ENCODE measurements at regions not wholly inside any gene's neighbourhood (a gene's known extent, or its start where the extent isn't known, plus 50 kb on each side); places are given as distances from the start of the nearest gene placed in this dataset.

DNA sequence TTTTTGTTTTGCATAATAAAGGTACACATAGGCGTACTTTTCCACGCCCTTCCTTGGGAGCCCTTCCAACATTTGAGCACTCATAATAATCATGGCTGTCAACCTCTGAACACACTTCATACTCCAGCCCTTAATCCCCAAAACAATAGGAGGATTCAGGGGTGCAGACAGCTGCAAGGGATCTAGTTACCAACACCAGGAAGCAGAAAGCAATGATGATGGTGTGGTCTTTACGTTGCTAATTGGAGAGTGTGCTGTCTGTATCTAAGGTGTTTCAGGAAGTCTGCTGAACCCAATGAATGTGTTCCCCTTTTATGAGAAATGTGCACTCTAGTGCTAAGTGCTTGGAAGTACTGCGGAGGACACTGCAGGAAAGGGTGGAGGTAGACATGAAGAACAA, 60.3 kb upstream of the PDZRN3 start:
- TF ChIP-seq, protein P1, sequence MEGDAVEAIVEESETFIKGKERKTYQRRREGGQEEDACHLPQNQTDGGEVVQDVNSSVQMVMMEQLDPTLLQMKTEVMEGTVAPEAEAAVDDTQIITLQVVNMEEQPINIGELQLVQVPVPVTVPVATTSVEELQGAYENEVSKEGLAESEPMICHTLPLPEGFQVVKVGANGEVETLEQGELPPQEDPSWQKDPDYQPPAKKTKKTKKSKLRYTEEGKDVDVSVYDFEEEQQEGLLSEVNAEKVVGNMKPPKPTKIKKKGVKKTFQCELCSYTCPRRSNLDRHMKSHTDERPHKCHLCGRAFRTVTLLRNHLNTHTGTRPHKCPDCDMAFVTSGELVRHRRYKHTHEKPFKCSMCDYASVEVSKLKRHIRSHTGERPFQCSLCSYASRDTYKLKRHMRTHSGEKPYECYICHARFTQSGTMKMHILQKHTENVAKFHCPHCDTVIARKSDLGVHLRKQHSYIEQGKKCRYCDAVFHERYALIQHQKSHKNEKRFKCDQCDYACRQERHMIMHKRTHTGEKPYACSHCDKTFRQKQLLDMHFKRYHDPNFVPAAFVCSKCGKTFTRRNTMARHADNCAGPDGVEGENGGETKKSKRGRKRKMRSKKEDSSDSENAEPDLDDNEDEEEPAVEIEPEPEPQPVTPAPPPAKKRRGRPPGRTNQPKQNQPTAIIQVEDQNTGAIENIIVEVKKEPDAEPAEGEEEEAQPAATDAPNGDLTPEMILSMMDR (IDR thresholded peaks at IDR 0.05 in 8 of 11, conservative IDR thresholded peaks at IDR 0.05 in 3 of 11), result no peak
- TF ChIP-seq POLR2AphosphoS5 (IDR thresholded peaks at IDR 0.05), result no peak
- TF ChIP-seq POLR2A (IDR thresholded peaks at IDR 0.05), result no peak
